Prostate gland (tissue), 2 donors: ENCODE measurements at regions not wholly inside any gene's neighbourhood (a gene's known extent, or its start where the extent isn't known, plus 50 kb on each side); places are given as distances from the start of the nearest gene placed in this dataset.

ENCODE experiments used
- CTCF ChIP-seq, 4 experiments: fragments of 200-600 bp in 2 of 4; fragments of 450-650 bp in 2 of 4; sonication (generic) in 2 of 4; IDR thresholded peaks; 1 replicate in 3 of 4; 2 replicates in 1 of 4; pipeline ENCODE4 v1.5.1; 2016 to 2019; ENCODE audit warnings: antibody characterized with exemption in 4 of 4, mild to moderate bottlenecking in 2 of 4, moderate library complexity in 2 of 4
- POLR2A ChIP-seq: fragments of 450-650 bp; IDR thresholded peaks from one replicate; pipeline ENCODE4 v1.6.1; 2016; ENCODE audit warnings: antibody characterized with exemption, mild to moderate bottlenecking
- POLR2AphosphoS5 ChIP-seq: sonication (generic); formaldehyde crosslinking; IDR thresholded peaks from one replicate; pipeline ENCODE4 v1.6.1; 2017; ENCODE audit warnings: antibody characterized with exemption

GRCh38 chr2:139317259-139317658 is 537.1 kb upstream of the NXPH2 start:
- TF ChIP-seq CTCF (IDR thresholded peaks at IDR 0.05) (no peak), POLR2AphosphoS5 (no peak), POLR2A (no peak)
